NOMO-1 treated with DMSO at 0.1 percent for 48 hours (cell line): ENCODE measurements at regions not wholly inside any gene's neighbourhood (a gene's known extent, or its start where the extent isn't known, plus 50 kb on each side); places are given as distances from the start of the nearest gene placed in this dataset.
"Not testable (repeated sequence)": the region's sequence is repeated elsewhere in the genome, so short reads cannot be mapped to it uniquely, and the experiment has no call there.

Source experiments
- DNase-seq: peaks from one replicate; lab custom pipeline; 2025; ENCODE audit not compliant: unreplicated experiment; lab: John Stamatoyannopoulos, UW

DNA sequence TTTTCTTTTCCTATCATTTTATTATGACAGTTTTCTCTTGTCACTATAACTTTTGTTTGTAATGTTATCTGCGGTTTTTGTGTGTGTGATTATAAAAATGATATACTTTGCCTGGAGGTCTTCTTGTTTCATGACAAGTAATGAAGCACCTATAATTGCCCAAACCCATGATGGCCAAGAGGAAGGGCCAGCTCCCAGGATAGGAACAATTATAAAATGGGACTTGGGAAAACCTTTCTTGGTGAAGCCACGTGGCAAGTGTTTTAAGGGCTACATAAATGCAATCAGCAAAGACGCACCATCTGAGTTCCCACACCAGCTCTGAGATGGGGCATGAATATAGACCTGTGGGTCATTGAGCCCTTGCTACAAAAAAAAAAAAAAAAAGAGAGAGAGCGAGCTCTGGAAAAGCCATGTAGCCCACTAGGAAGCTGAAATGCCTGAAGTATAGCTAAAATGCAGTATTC, 462.6 kb upstream of the RUNX1 start:
- no peak for DNase-seq

DNA sequence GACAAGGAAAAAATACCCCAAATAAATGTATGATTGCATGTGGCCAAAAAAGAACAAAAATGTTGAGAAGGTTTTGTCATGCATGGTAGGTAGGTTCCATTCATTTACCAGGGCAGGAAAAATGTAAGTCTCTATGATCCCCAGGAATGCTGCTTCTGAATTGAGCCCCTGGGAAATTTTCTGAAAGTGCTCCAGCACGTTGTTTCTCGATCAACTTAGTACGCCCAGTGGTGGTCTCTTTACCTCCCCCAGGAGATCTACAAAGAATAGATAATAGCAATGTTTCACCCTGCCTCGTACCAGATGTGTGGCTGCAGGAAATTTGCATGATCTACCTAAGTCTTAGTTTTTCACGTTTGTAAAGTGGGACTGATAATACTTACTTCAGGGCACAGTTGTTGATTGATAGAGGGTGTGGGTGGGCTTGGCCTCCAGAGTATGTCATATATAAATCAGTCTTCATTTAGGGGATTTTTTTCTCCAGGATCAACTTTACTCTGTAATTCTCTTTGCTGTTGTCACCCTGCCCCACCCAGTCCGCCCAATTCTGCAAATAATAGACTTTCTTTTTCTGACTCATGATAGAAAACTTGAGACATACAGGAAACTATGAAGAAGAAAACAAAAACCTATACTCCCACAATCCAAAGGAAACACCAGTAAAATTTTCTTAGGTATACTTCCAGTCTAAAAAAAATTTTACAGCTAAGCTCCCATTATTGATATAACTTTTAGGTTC, 462.0 kb upstream of the RUNX1 start:
- no peak for DNase-seq

DNA sequence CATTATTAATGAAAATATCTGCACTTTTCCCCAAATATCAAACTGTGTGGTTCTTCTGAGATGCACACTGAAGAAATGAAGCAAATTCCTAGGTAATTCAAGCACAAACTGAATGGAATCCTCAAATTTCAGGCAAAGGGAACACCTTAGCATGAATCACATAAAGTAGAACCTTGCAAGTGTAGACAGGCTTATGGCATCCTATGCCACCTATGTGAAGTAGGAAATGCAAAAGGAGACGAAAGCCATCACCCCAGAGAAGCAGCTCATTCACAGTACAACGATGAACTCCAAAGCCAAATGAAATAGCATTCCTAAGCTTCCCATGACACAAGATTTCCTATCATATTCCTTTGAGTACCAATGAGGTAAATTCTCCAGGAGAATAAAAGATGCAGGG, 461.2 kb upstream of the RUNX1 start:
- no peak for DNase-seq

DNA sequence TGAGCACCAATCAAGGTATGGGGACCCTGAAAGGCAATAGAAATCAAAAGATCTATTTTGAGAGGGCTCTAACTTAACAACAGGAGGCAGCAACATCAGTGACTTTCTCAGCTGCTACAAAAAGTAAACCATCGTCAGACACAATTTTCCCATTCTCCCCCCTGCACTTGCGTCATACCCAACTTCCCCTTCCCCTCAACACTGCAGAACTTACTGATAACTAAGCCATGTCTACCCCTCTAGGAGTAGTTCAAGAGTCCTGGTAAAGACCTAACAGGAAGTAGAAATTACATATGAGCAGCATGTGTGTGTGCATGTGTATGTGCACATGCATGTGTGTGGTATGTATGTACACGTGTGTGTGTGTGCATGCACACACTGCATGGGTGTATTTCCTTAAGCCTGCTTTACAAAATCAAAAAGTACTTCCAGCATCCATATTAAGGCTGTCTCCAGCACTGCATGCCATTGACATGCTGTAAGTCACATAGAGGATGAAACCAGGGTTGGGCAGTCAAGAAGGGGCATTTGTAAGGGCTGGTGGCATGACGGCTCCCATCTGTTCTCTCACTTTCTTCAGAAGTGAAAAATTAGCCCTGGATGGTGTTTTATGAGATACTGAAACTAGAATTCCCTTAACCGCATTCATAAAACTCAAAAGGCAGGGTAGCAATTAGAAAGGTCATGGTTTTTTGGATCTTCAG, 460.1 kb upstream of the RUNX1 start:
- peak; percentile 82 for DNase-seq

DNA sequence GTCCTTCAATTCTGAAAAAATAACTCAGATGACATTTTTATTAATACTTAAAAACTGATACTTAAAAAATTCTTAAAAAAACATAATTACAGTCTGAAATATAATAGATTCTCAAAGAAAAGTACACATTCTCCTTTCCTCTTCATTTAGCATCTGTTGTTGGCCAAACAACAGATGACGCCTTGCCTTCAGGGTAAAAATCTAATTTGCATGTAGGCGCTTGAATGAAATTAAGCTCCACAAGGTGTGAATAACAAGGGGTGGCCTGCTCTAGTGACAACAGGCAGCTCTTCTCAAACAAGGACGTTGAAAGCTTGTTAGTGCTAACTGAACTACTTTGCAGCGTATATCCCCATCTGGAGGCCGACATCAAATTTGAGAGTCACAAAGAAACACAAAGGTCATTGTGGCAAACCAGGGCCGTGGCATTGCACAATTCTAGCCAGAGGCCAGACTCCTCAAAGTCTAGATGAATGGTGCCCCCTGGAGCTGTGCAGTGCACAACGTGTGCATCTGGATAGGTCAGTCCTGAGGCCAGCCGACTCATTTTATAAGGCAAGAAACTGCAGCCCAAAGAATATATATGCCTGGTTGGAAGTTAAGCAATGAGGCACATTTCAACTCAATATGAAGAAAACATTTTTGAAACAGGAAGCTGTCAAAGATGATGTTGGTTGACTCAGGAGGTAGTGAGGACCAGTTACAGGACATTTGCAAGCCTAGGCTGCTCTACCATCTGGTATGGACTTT, 459.2 kb upstream of the RUNX1 start:
- peak; percentile 99 for DNase-seq

DNA sequence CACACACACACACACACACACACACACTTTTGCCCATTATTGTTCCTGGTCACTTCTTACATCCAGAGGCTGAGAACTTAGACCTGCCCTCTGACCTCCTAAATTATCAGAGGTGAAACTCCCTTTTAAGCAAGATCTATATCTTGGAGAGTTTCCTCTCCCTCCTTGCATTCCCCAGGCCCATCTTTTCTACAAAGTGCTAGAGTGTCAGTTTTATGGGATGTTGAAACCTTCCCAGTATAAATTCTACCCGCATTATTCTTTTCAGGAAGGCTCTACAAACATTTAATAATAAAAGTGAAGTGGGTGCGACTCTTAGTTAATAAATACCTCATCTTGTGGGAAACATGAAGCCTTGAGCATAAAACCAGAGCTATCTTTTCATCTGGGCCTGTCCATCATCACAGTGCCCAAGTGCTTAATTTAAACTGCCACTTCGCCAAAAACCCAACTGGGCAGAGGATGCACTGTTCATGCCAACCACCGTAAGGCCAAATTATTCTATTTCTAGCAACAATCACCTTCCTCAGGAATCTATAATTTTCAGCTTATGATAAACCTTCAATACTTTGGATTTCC, 458.2 kb upstream of the RUNX1 start:
- no peak for DNase-seq

DNA sequence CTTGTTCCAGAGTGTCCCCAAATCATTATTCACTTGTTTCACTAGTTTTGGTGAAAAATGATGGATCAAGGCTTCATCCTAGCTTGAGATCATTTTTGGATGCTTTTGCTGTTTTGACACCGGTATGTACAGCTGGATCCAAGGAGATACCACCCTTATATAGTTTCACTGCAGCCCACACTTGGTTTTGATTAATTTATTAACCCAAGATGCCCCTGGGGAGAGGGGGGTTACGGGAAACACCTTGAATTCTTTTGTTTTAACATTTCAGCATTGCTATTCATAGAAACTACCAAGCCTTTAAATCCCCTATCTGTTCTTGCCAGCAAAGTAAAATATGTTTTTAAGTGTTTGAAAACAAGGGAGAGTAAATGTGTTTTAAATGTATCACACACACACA, 457.7 kb upstream of the RUNX1 start:
- DNase-seq, result no peak

DNA sequence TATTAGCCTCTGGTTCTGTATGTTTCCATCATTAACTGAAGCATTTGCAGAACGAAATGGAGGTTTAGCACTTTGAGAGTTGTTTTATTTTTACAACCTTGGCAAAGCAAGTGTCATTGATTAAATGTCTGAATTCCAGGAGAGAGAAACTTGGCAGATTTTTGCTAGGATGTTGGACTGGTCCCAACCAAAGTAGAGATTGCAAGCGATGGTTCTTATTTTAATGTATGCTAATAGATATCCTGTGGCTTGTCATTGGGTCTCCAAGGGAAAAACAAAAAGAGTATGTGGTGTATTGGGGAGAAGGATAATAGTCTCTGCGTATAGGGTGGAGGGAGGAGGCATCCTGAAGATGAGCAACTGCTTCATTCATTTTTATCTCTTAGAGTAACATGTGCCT, 457.2 kb upstream of the RUNX1 start:
- no peak for DNase-seq

DNA sequence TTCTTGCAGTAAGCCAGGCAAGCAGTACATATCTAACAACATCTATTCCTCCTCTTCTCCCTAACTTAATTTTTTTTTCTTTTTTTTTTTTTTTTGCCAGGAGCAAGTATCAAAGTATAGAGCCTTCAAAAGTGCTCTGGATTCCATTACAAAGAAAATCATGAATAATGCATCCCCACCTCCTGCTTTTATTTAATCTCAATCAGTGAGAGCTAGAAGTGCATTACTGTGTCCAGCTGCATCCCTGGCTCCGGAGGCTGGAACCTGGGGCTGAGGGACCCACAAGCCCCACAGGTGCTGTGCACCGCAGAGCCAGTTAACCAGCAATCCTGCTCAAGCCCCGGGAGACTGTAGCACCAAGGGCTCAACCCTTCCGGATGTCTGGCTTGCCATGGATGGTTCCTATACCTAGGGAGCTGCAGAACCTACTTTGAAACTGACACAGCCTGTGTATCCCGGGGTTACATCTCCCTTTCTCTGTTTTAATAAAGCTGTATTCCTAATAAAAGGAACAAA, 455.9 kb upstream of the RUNX1 start:
- no peak for DNase-seq

DNA sequence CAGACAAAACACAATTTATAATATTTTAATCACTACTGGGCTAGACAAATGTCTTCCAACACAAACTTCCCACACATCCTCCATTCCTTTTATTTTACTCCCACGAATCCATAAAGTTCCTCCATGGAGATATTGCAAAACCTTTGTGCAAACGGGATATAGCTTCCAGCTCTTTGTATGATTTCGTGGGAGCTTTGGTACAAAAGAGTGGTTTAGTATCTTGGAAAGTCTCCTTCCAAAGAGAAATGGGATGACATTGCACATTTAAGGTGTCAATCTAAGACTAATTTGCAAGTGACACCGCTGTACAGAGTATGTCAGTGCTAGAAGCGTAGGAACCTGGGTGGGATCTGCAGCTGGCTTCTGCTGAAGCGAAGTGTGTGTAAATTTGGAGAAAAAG, 455.2 kb upstream of the RUNX1 start:
- DNase-seq, result no peak

DNA sequence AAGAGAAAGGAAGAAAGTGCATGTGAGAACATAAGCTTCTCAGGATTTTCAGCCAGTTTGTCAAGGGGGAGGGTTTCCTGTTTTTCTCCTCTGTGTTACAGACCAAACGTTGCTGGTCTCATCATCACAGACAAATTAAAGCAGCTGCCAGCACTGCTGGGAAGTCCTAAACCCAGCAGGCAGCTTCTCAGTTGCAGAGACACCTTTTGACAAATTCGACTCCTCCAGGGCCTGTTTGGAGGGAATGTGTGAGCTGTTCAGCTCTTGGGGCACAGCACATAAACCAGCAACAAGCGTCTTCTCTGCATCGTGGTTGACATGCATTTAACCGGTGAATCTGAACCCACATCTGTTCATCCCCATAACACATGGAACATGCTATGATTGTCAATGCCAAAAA, 454.6 kb upstream of the RUNX1 start:
- no peak for DNase-seq

DNA sequence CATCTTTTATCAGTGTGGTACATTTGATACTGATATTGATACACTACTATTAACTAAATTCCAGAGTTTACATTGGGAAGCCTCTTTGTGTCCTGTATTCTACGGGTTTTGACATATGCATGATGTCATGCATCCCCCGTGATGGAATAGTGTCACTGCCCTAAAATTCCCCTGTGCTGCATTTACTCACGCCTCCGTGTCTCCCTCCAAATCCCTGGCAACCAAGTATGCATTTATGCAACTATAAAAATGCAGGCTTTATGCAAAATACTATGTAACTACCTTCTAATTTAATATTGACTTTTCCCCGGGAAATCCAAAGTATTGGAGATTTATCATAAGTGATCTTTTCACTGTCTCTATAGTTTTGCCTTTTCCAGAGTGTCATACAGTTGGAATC, 453.7 kb upstream of the RUNX1 start:
- no peak for DNase-seq

DNA sequence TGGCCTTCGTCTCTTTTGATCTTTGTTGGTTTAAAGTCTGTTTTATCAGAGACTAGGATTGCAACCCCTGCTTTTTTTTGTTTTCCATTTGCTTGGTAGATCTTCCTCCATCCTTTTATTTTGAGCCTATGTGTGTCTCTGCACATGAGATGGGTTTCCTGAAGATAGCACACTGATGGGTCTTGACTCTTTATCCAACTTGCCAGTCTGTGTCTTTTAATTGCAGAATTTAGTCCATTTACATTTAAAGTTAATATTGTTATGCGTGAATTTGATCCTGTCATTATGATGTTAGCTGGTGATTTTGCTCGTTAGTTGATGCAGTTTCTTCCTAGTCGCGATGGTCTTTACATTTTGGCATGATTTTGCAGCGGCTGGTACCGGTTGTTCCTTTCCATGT, 448.4 kb upstream of the RUNX1 start:
- not testable (repeated sequence) for DNase-seq

DNA sequence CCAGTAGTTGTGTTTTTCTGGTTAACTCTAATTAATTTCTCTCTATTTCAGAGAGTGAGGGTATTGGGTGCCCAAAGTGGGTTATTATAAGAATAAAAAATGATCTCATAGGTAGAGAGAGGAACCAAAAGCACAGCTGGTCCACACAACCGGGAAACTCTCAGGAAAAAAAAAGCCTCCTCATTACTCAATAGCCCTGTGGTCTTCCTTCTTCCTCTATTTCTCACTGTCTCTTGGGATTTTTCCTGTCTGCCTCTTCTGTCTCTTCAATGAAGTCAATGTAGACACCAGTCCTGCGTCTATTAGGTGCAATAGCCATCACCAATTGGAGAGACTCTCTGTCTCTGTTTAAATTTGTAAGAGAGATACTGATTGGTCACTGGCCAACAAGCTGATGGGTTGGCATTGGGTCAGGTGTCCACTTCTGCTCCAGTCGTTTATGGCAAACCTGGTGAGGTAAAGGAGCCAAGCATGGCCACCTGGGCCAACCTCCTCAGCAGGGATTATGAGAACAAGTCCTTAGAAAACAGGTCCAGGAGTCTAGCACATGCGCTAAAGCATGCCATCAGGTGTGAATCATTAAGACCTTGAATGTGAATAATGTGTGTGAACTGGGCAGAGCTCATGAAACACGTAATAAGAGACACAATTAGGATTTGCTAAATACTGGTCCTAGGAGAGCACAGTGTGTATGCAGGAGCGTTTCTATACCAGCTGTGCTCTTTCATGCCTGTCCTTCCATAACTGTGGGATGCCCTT, 443.0 kb upstream of the RUNX1 start:
- peak; percentile 54 for DNase-seq

DNA sequence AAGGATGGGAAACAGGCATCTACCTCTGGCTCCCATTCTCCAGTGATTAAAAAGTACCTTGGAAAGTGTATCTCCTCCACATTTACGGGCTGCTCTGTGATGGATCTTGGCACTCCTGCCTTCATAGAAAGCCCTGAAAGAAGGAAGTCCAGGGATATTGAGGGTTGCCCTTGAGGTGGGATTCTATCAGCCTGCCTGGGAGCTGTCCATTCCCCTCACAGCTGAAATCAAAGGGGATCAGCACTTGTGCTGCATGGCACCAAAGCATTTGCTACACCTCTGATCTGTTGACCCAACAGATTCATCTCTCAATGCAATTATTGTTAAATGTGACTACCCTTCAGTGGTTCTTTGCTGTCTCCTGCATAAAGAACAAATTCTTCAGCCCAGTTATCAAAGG, 442.0 kb upstream of the RUNX1 start:
- no peak for DNase-seq

DNA sequence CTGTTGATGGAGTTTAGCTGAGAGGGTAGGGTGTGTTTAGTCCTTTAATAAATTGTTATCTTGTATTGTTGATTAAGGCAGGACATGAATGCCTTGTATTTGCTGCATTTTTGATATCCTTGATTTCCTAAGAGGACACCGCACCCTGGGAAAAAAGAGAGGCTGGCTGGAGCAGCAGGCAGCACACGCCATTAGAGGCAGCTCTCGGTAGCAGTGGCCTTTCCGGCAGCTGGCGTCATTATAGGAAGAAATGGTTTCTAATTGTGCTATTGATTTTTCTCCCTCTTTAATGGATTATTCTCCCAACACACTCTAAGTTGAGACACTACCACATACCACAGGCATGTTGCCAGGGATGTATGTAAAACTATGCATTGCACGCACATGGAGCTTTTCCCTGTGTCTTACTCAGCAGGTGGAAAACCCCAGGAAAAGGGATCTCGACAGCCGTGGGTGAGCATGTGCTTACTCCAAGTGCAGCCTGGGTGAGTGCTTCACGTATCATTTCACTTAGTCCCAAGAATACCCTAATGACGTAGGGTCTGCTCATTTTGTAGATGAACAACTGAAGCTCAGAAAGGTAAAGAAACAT, 440.4 kb upstream of the RUNX1 start:
- DNase-seq, result no peak

DNA sequence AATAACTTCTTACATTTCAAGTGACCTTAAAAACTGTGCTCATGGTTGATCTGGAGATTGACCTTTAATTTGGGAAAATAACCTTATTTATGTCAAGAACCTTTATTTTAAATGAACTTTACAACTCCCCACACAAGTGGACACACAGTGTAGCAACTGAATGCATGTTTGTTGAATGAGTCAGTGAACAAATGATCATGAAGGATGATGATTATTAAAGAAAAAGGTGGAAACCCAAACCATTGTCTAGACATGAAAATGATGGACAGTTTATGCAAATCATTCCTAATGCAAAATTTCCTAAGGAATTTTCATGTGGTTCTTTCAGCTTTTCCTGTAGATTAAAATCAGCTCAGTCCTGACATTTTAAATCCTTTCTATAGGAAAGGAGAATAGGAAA, 439.8 kb upstream of the RUNX1 start:
- no peak for DNase-seq

DNA sequence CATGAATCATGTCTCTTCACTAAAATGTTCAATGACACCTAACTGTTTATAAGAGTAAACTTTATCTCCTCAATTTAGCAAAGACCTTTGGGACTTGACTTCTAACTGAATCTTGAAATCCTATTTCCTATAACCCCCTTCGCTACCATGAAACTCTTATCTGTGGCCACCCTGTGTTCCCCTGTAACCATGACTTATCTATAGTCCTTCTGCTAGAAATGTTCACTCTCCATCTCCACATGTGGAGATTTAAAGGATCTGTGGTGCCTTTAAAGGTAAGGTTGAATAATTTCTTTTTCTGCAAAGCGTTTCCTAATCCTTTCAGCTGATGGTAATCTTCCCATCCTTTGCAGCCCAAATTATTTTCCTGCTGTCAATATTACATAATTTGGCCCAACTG, 436.3 kb upstream of the RUNX1 start:
- no peak for DNase-seq

DNA sequence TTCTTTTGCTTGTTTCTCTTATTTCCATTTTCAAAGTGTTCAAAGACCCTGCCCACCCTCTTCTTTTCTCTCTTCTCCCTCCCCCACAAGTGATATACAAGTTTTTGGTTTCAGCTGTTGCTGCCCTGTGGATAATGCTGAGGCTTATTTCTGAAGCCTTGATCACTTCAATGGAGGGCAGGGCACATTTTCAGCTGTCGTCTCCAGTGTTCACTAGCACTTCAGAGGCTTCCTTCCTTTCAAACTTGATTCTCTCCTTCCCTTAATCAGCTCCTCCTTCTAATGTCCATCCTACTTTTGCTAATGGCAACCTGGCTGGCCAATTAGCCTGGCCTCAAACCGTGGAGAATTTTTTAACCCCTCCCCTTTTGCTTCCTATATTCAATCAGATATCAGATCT, 435.7 kb upstream of the RUNX1 start:
- no peak for DNase-seq

DNA sequence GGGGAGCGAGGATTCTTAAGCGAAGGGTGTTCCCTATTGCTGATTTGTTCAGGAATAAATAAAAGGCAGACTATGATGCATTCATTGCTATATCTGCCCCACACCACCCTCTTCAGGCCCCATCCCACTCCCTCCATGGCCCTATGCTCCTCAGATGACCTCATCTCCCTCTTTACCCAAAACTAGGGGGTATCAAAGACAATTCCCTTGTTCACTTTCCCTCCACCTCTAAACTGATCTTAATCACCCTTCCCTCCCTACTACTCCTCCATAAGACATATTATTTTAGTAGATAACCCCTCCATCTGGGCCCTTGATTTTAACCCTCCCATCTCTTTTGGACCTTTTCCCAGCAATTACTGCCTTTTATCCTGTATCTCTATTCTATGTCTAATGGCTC, 434.9 kb upstream of the RUNX1 start:
- DNase-seq, result no peak
